LNCaP clone FGC (cell line): ENCODE measurements at regions not wholly inside any gene's neighbourhood (a gene's known extent, or its start where the extent isn't known, plus 50 kb on each side); places are given as distances from the start of the nearest gene placed in this dataset.

Experiments
- DNase-seq: peaks from one replicate; pipeline ENCODE4 v3.0.0-alpha.2; 2011; ENCODE audit warnings: low read depth
- H3K4me3 ChIP-seq: 2 replicates; pipeline ENCODE4 v1.5.1; 2011; ENCODE audit warnings: mild to moderate bottlenecking, low read depth, low read length, control low read depth
- TF ChIP-seq, protein P1 (sequence below): IDR thresholded peaks from 2 replicates; pipeline ENCODE4 v1.5.1; 2012; ENCODE audit warnings: mild to moderate bottlenecking; ENCODE audit not compliant: control insufficient read depth, insufficient read depth; ENCODE audit errors: extremely low read depth

DNA sequence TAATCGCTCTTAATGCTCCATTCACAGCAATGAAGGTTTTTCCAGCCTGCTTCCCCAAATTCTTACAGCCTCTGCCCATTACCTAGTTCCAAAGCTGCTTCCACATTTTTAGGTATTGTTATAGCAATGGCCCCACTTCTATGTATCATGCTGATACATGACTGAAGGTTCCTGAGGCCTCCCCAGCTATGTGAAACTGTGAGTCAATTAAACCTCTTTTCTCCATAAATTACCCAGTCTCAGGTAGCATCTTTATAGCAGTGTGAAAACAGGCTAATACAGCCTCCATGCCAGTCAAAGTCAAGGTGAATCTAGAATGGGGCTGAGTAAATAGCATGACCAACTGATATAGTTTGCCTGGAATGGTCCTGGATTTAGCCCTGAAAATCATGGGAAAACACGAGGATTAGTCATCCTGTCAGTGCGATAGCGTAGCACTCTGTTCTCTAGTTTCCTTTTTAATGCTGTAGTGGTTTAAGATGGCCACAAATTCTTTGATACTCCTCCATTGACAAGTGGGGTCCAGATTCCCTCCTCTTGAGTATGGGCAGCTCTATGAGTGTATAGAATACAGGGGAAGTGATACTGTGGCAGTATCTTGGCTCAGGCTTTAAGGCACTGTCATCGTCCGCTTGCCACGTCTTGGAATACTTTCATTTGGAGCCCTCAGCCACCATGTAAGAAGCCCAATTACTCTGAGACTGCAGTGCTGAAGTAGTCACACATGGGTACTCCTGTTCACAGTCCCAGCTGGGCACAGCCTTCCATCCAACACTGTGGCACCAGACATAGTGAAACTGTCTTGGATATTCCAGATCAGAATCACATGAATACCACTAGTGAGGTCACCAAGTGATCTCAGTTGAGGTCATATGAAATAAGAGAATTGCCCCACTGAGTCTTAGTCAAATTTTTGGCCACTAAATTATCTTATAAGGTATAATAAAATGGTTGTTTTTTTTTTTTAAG is 94.0 kb upstream of the PLCL2 start:
- no peak for DNase-seq
- H3K4me3 ChIP-seq: no peak overlapping the region
- TF ChIP-seq, protein P1, sequence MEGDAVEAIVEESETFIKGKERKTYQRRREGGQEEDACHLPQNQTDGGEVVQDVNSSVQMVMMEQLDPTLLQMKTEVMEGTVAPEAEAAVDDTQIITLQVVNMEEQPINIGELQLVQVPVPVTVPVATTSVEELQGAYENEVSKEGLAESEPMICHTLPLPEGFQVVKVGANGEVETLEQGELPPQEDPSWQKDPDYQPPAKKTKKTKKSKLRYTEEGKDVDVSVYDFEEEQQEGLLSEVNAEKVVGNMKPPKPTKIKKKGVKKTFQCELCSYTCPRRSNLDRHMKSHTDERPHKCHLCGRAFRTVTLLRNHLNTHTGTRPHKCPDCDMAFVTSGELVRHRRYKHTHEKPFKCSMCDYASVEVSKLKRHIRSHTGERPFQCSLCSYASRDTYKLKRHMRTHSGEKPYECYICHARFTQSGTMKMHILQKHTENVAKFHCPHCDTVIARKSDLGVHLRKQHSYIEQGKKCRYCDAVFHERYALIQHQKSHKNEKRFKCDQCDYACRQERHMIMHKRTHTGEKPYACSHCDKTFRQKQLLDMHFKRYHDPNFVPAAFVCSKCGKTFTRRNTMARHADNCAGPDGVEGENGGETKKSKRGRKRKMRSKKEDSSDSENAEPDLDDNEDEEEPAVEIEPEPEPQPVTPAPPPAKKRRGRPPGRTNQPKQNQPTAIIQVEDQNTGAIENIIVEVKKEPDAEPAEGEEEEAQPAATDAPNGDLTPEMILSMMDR: no peak

DNA sequence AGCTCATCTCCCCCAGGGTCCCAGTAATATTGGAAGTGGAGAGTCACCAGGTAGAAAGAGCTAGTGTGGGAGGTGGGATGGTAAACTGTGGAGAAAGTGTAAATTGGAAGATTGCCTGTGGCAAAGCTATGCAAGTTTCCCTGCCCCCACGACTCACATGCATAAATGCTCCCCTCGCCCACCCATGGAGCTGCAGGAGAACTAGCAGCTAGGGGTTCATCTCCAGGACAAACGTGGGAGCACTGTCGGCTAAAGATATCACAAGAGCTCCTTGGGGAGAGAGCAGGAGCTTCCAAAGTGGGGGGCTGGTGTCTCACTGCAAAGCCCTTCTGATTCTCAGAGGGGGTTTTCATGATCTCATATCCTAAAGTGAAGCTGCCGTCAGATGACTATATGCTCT is 91.4 kb upstream of the PLCL2 start:
- no peak overlapping the region for H3K4me3 ChIP-seq
- TF ChIP-seq, protein P1: no peak

DNA sequence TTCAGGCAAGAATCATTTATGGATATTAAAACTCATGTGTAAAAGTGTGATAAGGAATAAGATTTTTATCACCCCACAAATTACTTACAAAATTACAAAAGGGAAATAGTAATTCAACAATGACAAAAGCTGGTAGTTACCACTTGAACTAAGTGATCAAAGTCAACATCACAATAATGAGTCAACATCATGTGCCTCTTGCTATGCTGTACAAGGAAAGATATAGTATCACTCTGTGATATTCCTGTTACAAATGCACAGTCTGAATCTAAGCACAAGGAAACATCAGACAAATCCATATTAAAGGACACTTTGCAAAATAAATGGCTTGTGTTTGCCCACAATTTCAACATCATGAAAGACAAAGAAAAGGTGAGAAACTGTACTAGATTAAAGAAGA is 90.5 kb upstream of the PLCL2 start:
- no peak overlapping the region for H3K4me3 ChIP-seq
- TF ChIP-seq, protein P1: no peak
- DNase-seq: no peak

More for the DNA sequence above, 91.4 kb upstream of the PLCL2 start:
- no peak for DNase-seq

DNA sequence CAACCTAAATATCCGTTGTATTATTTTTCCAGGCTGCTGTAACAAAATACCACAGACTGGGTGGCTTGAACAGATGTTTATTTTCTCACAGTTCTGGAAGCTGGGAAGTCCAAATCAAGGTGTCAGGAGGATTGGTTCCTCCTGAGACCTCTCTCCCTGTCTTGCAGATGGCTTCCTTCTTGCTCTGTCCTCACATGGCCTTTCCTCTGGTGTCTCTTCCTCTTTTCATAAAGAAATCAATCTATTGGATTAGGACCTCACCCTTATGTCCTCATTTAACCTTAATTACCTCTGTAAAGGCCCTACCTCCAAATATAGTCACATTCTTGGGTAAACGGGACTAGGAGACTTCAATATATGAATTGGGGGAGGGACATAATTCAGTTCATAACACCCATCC is 89.2 kb upstream of the PLCL2 start:
- no peak overlapping the region for H3K4me3 ChIP-seq
- no peak for DNase-seq
- TF ChIP-seq, protein P1: no peak

DNA sequence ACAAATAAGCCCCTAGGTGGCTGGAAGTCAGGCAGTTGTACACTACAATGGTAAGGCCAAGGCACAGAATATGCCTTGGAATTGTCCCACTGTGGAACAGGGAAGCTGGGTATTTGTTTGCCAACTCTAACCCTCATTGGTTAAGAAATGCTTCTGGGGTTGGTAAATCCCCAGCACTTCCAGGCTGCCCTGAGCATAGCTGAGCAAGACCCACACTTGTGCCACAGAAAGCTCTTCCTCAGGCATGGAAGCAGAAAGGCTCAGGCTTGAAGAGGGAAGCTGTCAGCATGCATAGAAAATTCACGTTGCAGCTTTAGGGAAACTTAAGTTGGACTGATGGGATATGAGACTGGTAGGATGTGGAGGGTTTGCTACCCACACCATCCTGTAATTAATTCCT is 86.9 kb upstream of the PLCL2 start:
- TF ChIP-seq, protein P1: no peak
- no peak for DNase-seq
- no peak overlapping the region for H3K4me3 ChIP-seq

DNA sequence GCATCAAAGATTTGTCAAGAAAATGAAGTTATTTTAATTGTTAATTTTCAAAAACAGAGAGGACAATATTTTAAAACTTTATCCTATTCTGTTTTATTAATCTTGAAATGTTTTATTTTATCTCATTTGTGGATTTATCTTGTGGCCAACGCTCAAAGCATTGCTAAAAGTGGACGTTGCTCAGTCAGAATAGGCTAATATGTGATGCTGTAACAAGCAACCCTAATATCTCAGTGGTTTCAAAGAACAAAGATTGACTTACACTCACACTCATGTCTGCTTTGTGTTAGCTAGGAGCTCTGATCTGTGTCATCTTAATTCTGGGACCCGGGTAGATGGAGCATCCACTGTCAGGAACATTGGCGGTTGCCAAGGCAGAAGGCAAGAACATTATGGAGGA is 86.0 kb upstream of the PLCL2 start:
- DNase-seq: no peak
- TF ChIP-seq, protein P1: no peak
- no peak overlapping the region for H3K4me3 ChIP-seq
